ENCODE measurements at regions not wholly inside any gene's neighbourhood (a gene's known extent, or its start where the extent isn't known, plus 50 kb on each side); places are given as distances from the start of the nearest gene placed in this dataset.

DNA sequence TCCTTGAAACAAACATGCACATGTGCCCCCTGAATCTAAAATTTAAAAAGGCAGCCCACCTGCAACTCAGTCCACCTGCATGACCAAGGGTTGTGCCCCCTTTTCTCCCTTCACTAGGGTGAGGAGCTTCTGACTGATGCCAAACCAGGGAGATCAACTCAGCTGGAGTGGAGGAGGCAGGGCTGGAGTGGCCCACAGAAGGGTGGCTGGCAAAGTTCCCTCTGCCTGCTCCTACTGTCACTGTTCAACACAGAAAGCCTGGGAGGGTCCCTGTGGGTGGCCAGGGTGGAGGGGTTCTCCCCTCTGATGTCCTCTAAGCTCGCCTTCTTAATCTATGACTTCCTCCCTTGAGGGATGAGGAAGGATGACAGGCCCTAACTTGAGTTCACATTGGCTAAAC lies 55.7 kb upstream of the ANTXRL start:
- Histone ChIP-seq H3K79me2 (no peaks in the 10 kb centered on the region), H3K36me3 (ENCODE audit: control insufficient read depth, insufficient read depth, low read length) (no peaks in the 10 kb centered on the region), H2AFZ (no peak overlapping the region), H3K27ac (no peak overlapping the region), H3K9ac (no peak overlapping the region), H3K4me3 (ENCODE audit: low read depth, low read length) (no peak overlapping the region), H3K4me2 (ENCODE audit: low read length) (no peak overlapping the region), H3K9me3 (ENCODE audit: control insufficient read depth, low read length) (no peaks in the 10 kb centered on the region), H3K27me3 (ENCODE audit: control insufficient read depth, insufficient read depth, low read length) (no peaks in the 10 kb centered on the region), H3K4me1 (no peaks in the 10 kb centered on the region)
- TF ChIP-seq, protein P1, sequence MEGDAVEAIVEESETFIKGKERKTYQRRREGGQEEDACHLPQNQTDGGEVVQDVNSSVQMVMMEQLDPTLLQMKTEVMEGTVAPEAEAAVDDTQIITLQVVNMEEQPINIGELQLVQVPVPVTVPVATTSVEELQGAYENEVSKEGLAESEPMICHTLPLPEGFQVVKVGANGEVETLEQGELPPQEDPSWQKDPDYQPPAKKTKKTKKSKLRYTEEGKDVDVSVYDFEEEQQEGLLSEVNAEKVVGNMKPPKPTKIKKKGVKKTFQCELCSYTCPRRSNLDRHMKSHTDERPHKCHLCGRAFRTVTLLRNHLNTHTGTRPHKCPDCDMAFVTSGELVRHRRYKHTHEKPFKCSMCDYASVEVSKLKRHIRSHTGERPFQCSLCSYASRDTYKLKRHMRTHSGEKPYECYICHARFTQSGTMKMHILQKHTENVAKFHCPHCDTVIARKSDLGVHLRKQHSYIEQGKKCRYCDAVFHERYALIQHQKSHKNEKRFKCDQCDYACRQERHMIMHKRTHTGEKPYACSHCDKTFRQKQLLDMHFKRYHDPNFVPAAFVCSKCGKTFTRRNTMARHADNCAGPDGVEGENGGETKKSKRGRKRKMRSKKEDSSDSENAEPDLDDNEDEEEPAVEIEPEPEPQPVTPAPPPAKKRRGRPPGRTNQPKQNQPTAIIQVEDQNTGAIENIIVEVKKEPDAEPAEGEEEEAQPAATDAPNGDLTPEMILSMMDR (IDR thresholded peaks at IDR 0.05) = no peak

DNA sequence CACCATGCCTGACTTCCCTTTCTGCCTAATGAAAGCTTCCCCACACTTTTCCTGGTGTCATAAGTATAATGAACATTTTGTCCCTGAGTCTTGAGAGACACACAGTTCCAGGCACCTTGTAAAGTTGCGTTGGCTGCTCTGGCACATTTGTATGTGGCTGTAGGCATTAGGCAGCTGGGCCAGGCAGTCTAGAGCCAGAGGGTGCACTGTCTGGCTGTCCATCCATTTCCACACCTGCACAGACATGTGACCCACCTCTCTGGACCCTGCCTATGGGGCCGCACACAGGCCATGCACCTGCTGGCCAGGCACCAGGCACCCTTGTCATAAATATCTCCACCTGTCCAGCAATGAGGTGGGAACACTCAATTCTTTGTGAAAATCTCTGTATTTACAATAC lies 54.7 kb upstream of the ANTXRL start:
- no peak overlapping the region for H3K9ac ChIP-seq
- H3K4me2 ChIP-seq (ENCODE audit: low read length) = no peak overlapping the region
- TF ChIP-seq, protein P1 (IDR thresholded peaks at IDR 0.05) = no peak
- H2AFZ ChIP-seq = no peak overlapping the region
- no peaks in the 10 kb centered on the region for H3K79me2 ChIP-seq
- no peaks in the 10 kb centered on the region for H3K4me1 ChIP-seq
- no peaks in the 10 kb centered on the region for H3K9me3 ChIP-seq (ENCODE audit: control insufficient read depth, low read length)
- no peak overlapping the region for H3K27ac ChIP-seq
- H3K4me3 ChIP-seq (ENCODE audit: low read depth, low read length) = no peak overlapping the region
- no peaks in the 10 kb centered on the region for H3K27me3 ChIP-seq (ENCODE audit: control insufficient read depth, insufficient read depth, low read length)
- no peaks in the 10 kb centered on the region for H3K36me3 ChIP-seq (ENCODE audit: control insufficient read depth, insufficient read depth, low read length)

DNA sequence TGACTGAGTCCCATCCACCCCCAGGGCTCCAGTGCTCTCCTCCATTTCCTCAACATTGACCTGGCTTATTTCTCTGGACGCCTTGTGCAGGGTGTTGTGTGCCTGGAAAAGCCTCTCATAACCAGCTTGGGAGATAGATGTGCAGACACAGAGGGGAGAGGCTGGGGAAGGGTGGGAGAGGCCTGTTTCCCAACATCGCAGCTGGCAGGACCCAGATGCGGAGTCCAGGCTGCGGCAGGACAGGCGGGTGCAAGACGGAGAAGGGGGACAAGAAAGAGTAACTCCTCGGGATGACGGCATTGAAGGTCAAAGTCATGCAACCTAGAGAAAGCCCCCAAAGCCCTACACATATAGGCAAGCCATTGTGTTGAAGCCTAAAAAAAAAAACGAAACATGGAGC lies 54.1 kb upstream of the ANTXRL start:
- Histone ChIP-seq H3K4me1 (no peaks in the 10 kb centered on the region), H2AFZ (no peak overlapping the region), H3K27ac (no peak overlapping the region), H3K4me3 (ENCODE audit: low read depth, low read length) (no peak overlapping the region), H3K9me3 (ENCODE audit: control insufficient read depth, low read length) (no peaks in the 10 kb centered on the region), H3K79me2 (no peaks in the 10 kb centered on the region), H3K4me2 (ENCODE audit: low read length) (no peak overlapping the region), H3K27me3 (ENCODE audit: control insufficient read depth, insufficient read depth, low read length) (no peaks in the 10 kb centered on the region), H3K36me3 (ENCODE audit: control insufficient read depth, insufficient read depth, low read length) (no peaks in the 10 kb centered on the region), H3K9ac (no peak overlapping the region)
- TF ChIP-seq, protein P1 (IDR thresholded peaks at IDR 0.05) = no peak

DNA sequence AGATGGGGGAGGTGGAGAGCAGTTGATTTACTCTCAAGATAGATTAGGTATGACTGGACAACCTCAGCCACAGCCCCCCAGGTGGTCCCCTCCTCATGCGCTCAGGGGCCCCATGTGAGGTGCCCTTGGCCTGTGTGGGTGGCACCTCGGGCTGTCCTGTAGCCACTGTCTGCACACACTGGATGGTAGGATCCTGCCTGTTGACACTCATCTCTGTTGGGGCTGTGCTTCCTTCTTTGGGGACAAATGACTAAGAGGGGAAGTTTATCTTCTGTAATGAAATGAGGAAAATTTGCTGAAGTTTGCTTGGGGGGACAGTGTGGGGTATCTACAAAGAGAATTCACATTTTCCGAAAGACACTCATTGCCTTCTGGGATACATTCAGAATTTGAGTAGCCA lies 53.6 kb upstream of the ANTXRL start:
- Histone ChIP-seq H3K36me3 (ENCODE audit: control insufficient read depth, insufficient read depth, low read length) (no peaks in the 10 kb centered on the region), H3K9ac (no peak overlapping the region), H3K4me2 (ENCODE audit: low read length) (no peak overlapping the region), H3K9me3 (ENCODE audit: control insufficient read depth, low read length) (no peaks in the 10 kb centered on the region), H3K27me3 (ENCODE audit: control insufficient read depth, insufficient read depth, low read length) (no peaks in the 10 kb centered on the region), H3K79me2 (no peaks in the 10 kb centered on the region), H3K4me1 (no peaks in the 10 kb centered on the region), H3K27ac (no peak overlapping the region), H3K4me3 (ENCODE audit: low read depth, low read length) (no peak overlapping the region), H2AFZ (no peak overlapping the region)
- TF ChIP-seq, protein P1 (IDR thresholded peaks at IDR 0.05) = no peak

DNA sequence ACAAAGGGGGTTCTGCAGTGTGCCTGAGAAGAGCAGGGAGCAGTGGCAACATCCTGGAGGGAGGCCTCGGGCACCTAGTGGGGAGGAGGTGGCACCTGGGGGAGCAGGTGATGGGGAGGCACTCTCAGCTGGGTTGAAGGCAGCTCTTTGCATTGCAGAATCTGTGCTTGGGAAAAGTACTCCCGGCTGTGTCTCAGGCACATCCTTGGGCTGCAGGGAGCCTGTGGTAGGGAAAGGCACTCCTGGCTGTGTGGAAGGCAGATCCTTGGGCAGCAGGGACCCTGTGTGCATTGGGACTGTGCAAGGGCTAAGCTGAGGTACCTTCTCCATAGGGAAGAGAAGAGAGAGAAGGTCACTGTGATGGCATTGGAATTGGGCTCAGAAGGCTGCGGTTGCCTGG lies 52.8 kb upstream of the ANTXRL start:
- Histone ChIP-seq H3K79me2 (no peaks in the 10 kb centered on the region), H3K27me3 (ENCODE audit: control insufficient read depth, insufficient read depth, low read length) (no peaks in the 10 kb centered on the region), H2AFZ (no peak overlapping the region), H3K27ac (no peak overlapping the region), H3K4me3 (ENCODE audit: low read depth, low read length) (no peak overlapping the region), H3K36me3 (ENCODE audit: control insufficient read depth, insufficient read depth, low read length) (no peaks in the 10 kb centered on the region), H3K9me3 (ENCODE audit: control insufficient read depth, low read length) (no peaks in the 10 kb centered on the region), H3K9ac (no peak overlapping the region), H3K4me1 (no peaks in the 10 kb centered on the region), H3K4me2 (ENCODE audit: low read length) (no peak overlapping the region)
- TF ChIP-seq, protein P1 (IDR thresholded peaks at IDR 0.05) = no peak

Data from parathyroid adenoma (tissue), 2 donors.